SK-N-SH (cell line): ENCODE measurements at regions not wholly inside any gene's neighbourhood (a gene's known extent, or its start where the extent isn't known, plus 50 kb on each side); places are given as distances from the start of the nearest gene placed in this dataset.

Experiments
- CTCF ChIP-seq: fragments of 200-600 bp; sonication (generic); IDR thresholded peaks from 2 replicates; pipeline ENCODE4 v1.6.1; 2017; ENCODE audit warnings: antibody characterized with exemption, mild to moderate bottlenecking, moderate library complexity
- EP300 ChIP-seq, 2 experiments: IDR thresholded peaks; 2 replicates each; pipeline versions ENCODE4 v1.4.0 to v1.6.1; 2012; ENCODE audit warnings: borderline replicate concordance in 1 of 2, low read depth in 1 of 2, low read length in 1 of 2
- EZH2phosphoT487 ChIP-seq: fragments of 200-600 bp; sonication (generic); IDR thresholded peaks from 2 replicates; pipeline ENCODE4 v1.6.1; 2017; ENCODE audit warnings: low read depth, mixed run types, mild to moderate bottlenecking, antibody characterized with exemption, moderate library complexity, borderline replicate concordance
- FOXJ3 ChIP-seq: sonication (generic); formaldehyde crosslinking; IDR thresholded peaks from 2 replicates; pipeline ENCODE4 v1.5.1; 2020; ENCODE audit warnings: mild to moderate bottlenecking, missing genetic modification reagents
- FOXM1 ChIP-seq: IDR thresholded peaks from 2 replicates; pipeline ENCODE4 v1.4.0; 2012; ENCODE audit warnings: low read depth, mild to moderate bottlenecking
- PBX3 ChIP-seq: IDR thresholded peaks from 2 replicates; pipeline ENCODE4; 2012
- POLR2AphosphoS5 ChIP-seq: IDR thresholded peaks from 2 replicates; pipeline ENCODE4 v1.6.1; 2012; ENCODE audit warnings: low read depth, low read length
- RAD21 ChIP-seq: IDR thresholded peaks from 2 replicates; pipeline ENCODE4 v1.6.1; 2012; ENCODE audit warnings: mild to moderate bottlenecking, low read length
- RCOR1 ChIP-seq: fragments of 150-350 bp; IDR thresholded peaks from 2 replicates; pipeline ENCODE4 v1.6.1; 2017; ENCODE audit warnings: antibody characterized with exemption, low read length
- RXRA ChIP-seq: IDR thresholded peaks from 2 replicates; pipeline ENCODE4 v1.4.0; 2012; ENCODE audit warnings: low read depth, mild to moderate bottlenecking, borderline replicate concordance
- SIN3A ChIP-seq: IDR thresholded peaks from 2 replicates; pipeline ENCODE4 v1.6.1; 2012; ENCODE audit warnings: low read depth, mild to moderate bottlenecking, low read length, moderate library complexity, borderline replicate concordance
- TCF12 ChIP-seq: IDR thresholded peaks from 2 replicates; pipeline ENCODE4 v1.4.0; 2012
- USF1 ChIP-seq: IDR thresholded peaks from 2 replicates; pipeline ENCODE4 v1.4.0; 2012; ENCODE audit warnings: low read depth, borderline replicate concordance
- YY1 ChIP-seq: IDR thresholded peaks from 2 replicates; pipeline ENCODE4 v1.4.0; 2012; ENCODE audit warnings: low read depth, mild to moderate bottlenecking

- TF ChIP-seq PBX3 (no peak), YY1 (no peak), CTCF (no peak), FOXJ3 (CRISPR knock-in tag) (no peak), EP300 (IDR thresholded peaks at IDR 0.05; ENCODE audit: borderline replicate concordance in 1 of 2, low read depth in 1 of 2, low read length in 1 of 2) (no peak), SIN3A (no peak), EZH2phosphoT487 (no peak), USF1 (no peak), RXRA (no peak), TCF12 (no peak), POLR2AphosphoS5 (no peak), FOXM1 (no peak), RAD21 (no peak), RCOR1 (no peak)
These were observed 709.9 kb downstream of the TFAP2A start for GRCh38 chr6:9704989-9705388.
